ENCODE measurements at regions not wholly inside any gene's neighbourhood (a gene's known extent, or its start where the extent isn't known, plus 50 kb on each side); places are given as distances from the start of the nearest gene placed in this dataset.

GRCh38 chr6:28732052-28732451 lies 191.7 kb downstream of the TRIM27 start:
- no peak for DNase-seq

GRCh38 chr6:28734443-28734959 lies 189.3 kb downstream of the TRIM27 start:
- no peak for DNase-seq

GRCh38 chr6:28736121-28736520 lies 187.7 kb downstream of the TRIM27 start:
- DNase-seq = no peak

GRCh38 chr6:28737750-28738395 lies 185.9 kb downstream of the TRIM27 start:
- DNase-seq = no peak

- DNase-seq = no peak
These were observed 185.4 kb downstream of the TRIM27 start for GRCh38 chr6:28738396-28738765.

- DNase-seq = no peak
These were observed 182.4 kb downstream of the TRIM27 start for GRCh38 chr6:28741363-28741762.

GRCh38 chr6:28742668-28743270 lies 181.0 kb downstream of the TRIM27 start:
- DNase-seq = no peak

- no peak for DNase-seq
These were observed 180.5 kb downstream of the TRIM27 start for GRCh38 chr6:28743271-28743789.

GRCh38 chr6:28747083-28747630 lies 176.6 kb downstream of the TRIM27 start:
- DNase-seq = no peak

GRCh38 chr6:28747631-28748157 lies 176.1 kb downstream of the TRIM27 start:
- no peak for DNase-seq

GRCh38 chr6:28748192-28748591 lies 175.6 kb downstream of the TRIM27 start:
- DNase-seq = no peak

GRCh38 chr6:28750926-28751458 lies 172.8 kb downstream of the TRIM27 start:
- DNase-seq = no peak

- DNase-seq = no peak
These were observed 172.3 kb downstream of the TRIM27 start for GRCh38 chr6:28751514-28751913.

- no peak for DNase-seq
These were observed 171.8 kb downstream of the TRIM27 start for GRCh38 chr6:28751963-28752350.

- no peak for DNase-seq
These were observed 166.2 kb downstream of the TRIM27 start for GRCh38 chr6:28757429-28758045.

GRCh38 chr6:28758046-28758817 lies 165.6 kb downstream of the TRIM27 start:
- no peak for DNase-seq

GRCh38 chr6:28758818-28759235 lies 165.0 kb downstream of the TRIM27 start:
- DNase-seq = no peak

GRCh38 chr6:28764014-28764723 lies 159.6 kb downstream of the TRIM27 start:
- DNase-seq = no peak

- DNase-seq = no peak
These were observed 159.0 kb downstream of the TRIM27 start for GRCh38 chr6:28764761-28765282.

GRCh38 chr6:28765978-28766351 lies 157.8 kb downstream of the TRIM27 start:
- DNase-seq = no peak

Data from nucleus accumbens (tissue), 56 donors.